ENCODE measurements at regions not wholly inside any gene's neighbourhood (a gene's known extent, or its start where the extent isn't known, plus 50 kb on each side); places are given as distances from the start of the nearest gene placed in this dataset.

DNA sequence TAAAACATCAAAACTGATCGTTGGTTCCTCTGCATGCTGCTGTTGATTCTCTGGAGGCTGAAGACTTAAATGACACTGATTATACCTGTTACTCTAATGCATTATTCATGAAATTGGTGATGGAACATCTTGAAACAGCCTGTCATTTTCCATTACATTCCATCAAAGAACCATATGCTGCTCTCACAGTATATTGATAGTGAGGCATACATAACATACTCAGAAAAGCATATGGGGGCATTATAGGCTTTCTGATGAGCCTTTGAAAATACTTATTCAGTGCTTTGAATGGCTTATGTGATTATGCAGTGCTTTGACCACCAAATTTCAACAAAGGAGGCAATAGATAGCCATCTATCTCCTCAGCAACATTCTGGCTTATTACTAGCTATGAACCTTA, 392.1 kb downstream of the CDH19 start:
- TF ChIP-seq, protein P1, sequence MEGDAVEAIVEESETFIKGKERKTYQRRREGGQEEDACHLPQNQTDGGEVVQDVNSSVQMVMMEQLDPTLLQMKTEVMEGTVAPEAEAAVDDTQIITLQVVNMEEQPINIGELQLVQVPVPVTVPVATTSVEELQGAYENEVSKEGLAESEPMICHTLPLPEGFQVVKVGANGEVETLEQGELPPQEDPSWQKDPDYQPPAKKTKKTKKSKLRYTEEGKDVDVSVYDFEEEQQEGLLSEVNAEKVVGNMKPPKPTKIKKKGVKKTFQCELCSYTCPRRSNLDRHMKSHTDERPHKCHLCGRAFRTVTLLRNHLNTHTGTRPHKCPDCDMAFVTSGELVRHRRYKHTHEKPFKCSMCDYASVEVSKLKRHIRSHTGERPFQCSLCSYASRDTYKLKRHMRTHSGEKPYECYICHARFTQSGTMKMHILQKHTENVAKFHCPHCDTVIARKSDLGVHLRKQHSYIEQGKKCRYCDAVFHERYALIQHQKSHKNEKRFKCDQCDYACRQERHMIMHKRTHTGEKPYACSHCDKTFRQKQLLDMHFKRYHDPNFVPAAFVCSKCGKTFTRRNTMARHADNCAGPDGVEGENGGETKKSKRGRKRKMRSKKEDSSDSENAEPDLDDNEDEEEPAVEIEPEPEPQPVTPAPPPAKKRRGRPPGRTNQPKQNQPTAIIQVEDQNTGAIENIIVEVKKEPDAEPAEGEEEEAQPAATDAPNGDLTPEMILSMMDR (IDR thresholded peaks at IDR 0.05; ENCODE audit: low read depth, low read length), result no peak
- DNase-seq (ENCODE audit: low read depth, low spot score), result no peak
- in situ Hi-C loops (cut with HindIII; ENCODE audit: low sequenced_read_pairs), result no loop called here
- no peak overlapping the region for H3K4me3 ChIP-seq (ENCODE audit: low read depth, low read length)

DNA sequence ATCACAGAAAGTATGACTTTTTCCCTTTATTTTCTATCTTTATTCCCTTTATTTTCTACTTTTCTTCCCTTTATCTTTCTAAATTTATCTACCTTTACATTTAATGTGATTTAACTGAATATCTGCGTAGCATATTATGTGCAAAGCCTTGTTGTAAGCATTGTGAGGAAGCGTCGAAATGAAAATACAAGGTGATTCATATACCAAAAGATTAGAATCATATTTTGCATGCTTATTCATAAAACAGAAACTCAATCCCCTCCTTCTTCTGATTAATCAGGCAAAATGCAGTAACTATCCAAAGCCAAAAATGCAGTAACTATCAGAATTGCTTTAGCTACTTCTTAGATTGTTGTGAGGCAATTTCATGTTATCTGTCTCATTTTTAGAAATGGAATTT, 393.0 kb downstream of the CDH19 start:
- in situ Hi-C loops (cut with HindIII; ENCODE audit: low sequenced_read_pairs), result no loop called here
- TF ChIP-seq, protein P1 (IDR thresholded peaks at IDR 0.05; ENCODE audit: low read depth, low read length), result no peak

DNA sequence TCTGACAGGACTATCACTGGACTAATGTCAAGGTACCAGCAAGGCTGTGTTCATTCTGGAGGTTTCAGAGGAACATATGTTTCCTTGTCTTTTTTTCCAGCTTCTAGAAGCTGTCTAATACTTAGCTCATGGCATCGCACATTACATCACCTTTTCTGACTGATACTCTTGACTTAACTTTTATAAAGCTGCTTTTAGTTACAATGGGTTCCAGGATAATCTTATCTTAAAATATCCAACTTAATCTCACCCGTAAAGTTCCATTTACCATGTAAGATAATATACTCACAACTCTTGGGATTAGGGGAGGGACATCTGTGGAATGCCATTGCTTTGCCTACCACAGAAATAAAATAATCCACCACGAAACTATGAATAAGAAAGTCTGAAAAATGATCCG, 394.2 kb downstream of the CDH19 start:
- H3K4me3 ChIP-seq (ENCODE audit: low read depth, low read length), result no peak overlapping the region
- in situ Hi-C loops (cut with HindIII; ENCODE audit: low sequenced_read_pairs), result no loop called here
- DNase-seq (ENCODE audit: low read depth, low spot score), result no peak
- TF ChIP-seq, protein P1 (IDR thresholded peaks at IDR 0.05; ENCODE audit: low read depth, low read length), result no peak

More for the DNA sequence above, 393.0 kb downstream of the CDH19 start:
- H3K4me3 ChIP-seq (ENCODE audit: low read depth, low read length), result no peak overlapping the region
- no peak for DNase-seq (ENCODE audit: low read depth, low spot score)

DNA sequence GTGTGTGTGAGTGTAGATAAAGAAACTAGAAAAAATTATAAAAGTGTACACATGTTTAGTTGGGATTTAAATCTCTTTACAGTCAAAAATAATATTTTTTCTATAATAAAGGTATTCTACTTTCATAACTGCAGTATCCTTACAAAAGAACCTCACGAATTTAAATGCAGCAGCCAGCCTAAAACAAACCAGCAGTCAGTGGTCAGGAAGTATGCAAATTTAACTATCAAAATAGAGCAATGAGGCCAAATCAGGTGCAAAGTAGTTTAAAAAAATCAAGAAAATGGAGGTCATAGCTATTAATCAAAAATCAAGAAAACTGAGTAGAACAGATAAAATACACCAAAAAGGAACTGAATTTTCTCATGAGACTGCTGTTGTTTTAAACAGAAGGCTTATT, 407.1 kb downstream of the CDH19 start:
- in situ Hi-C loops (cut with HindIII; ENCODE audit: low sequenced_read_pairs), result no loop called here
- TF ChIP-seq, protein P1 (IDR thresholded peaks at IDR 0.05; ENCODE audit: low read depth, low read length), result no peak
- H3K4me3 ChIP-seq (ENCODE audit: low read depth, low read length), result no peak overlapping the region
- no peak for DNase-seq (ENCODE audit: low read depth, low spot score)

DNA sequence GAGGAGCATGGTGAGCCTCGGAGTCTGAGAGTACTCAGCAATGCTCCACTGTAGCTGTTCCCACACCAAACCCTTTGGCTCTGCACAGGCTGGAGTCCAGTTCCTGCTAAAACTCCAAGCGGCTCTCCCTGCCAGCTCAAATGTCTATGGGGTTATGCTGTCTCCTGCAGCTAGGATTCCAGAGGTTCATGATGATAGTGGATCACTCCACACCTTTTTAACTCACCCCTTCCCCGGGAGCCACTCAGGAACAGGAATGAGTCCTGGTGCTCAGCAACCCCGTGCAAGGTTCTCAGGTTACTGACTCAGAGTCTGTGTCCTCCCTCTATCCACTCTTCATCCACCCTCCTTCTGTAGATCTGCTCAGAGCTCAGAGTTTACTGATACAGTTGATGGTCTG, 410.0 kb downstream of the CDH19 start:
- in situ Hi-C loops (cut with HindIII; ENCODE audit: low sequenced_read_pairs), result no loop called here
- H3K4me3 ChIP-seq (ENCODE audit: low read depth, low read length), result no peak overlapping the region
- no peak for DNase-seq (ENCODE audit: low read depth, low spot score)
- TF ChIP-seq, protein P1 (IDR thresholded peaks at IDR 0.05; ENCODE audit: low read depth, low read length), result no peak

DNA sequence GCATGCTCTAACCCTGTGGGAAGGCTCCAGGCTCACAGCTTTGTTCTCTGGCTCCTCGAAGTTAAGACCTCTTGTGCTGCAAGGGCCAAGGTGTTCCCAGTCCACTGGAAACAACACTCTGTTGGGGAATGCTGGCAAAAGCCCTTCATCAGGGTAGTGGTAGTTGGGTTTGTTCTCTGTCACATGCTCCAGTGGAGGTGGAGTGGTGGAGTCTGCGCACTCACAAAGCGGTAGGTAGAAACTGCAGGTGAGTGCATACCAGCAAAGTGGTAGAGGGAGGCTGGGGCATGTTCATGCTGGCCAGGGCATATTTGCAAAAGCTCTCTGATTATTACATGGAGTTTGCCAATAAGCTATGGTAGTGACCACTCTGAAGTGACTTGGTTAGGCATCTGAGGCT, 410.5 kb downstream of the CDH19 start:
- no peak overlapping the region for H3K4me3 ChIP-seq (ENCODE audit: low read depth, low read length)
- DNase-seq (ENCODE audit: low read depth, low spot score), result no peak
- TF ChIP-seq, protein P1 (IDR thresholded peaks at IDR 0.05; ENCODE audit: low read depth, low read length), result no peak
- in situ Hi-C loops (cut with HindIII; ENCODE audit: low sequenced_read_pairs), result no loop called here

DNA sequence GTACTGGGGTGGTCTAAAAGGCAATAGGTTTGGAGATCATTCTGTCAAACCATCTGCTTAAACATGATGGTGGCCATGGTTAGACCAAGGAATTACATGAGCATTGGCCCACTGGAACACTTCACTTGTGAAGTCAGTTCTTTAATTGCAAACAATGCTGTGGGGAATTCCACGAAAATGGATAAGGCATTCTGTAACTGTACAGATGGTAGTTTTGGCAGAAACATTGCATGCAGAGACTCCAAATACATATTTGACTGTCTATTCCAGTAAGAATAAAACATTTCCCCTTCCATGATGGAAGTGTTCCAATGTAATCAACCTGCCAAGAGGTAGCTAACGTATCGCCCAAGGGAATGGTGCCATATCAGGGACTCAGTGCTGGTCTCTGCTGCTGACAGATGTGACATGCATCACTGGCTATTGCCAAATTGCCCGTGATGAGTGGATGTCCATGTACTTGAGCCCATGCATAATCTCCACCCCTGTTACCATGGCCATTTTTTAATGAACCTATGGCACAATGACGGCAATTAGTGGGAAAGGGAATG, 417.9 kb downstream of the CDH7 start:
- in situ Hi-C loops (cut with HindIII; ENCODE audit: low sequenced_read_pairs), result no loop called here
- TF ChIP-seq, protein P1 (IDR thresholded peaks at IDR 0.05; ENCODE audit: low read depth, low read length), result no peak
- no peak for DNase-seq (ENCODE audit: low read depth, low spot score)
- H3K4me3 ChIP-seq (ENCODE audit: low read depth, low read length), result no peak overlapping the region
